Ishikawa (cell line): ENCODE measurements at regions not wholly inside any gene's neighbourhood (a gene's known extent, or its start where the extent isn't known, plus 50 kb on each side); places are given as distances from the start of the nearest gene placed in this dataset.

ENCODE experiments used
- CEBPB ChIP-seq: IDR thresholded peaks from 2 replicates; pipeline ENCODE4 v1.6.1; 2012
- CREB1 ChIP-seq: IDR thresholded peaks from 2 replicates; pipeline ENCODE4 v1.6.1; 2012; ENCODE audit warnings: low read depth
- EGR1 ChIP-seq: IDR thresholded peaks from 2 replicates; pipeline ENCODE4 v1.6.1; 2012
- EP300 ChIP-seq: IDR thresholded peaks from 2 replicates; pipeline ENCODE4 v1.6.1; 2012; ENCODE audit warnings: borderline replicate concordance
- FOXM1 ChIP-seq: IDR thresholded peaks from 2 replicates; pipeline ENCODE4 v1.6.1; 2012; ENCODE audit warnings: low read depth, borderline replicate concordance
- MAX ChIP-seq: IDR thresholded peaks from 2 replicates; pipeline ENCODE4 v1.6.1; 2012
- NFIC ChIP-seq: IDR thresholded peaks from 2 replicates; pipeline ENCODE4 v1.6.1; 2012
- RAD21 ChIP-seq: IDR thresholded peaks from 2 replicates; pipeline ENCODE4 v1.6.1; 2012; ENCODE audit warnings: low read depth
- REST ChIP-seq: IDR thresholded peaks from 2 replicates; pipeline ENCODE4 v1.6.1; 2012; ENCODE audit warnings: low read depth, mild to moderate bottlenecking
- TAF1 ChIP-seq: IDR thresholded peaks from 2 replicates; pipeline ENCODE4 v1.6.1; 2012; ENCODE audit warnings: low read depth, mild to moderate bottlenecking
- TCF12 ChIP-seq: IDR thresholded peaks from 2 replicates; pipeline ENCODE4 v1.6.1; 2012; ENCODE audit warnings: low read depth
- TEAD4 ChIP-seq: IDR thresholded peaks from 2 replicates; pipeline ENCODE4 v1.6.1; 2012
- USF1 ChIP-seq: IDR thresholded peaks from 2 replicates; pipeline ENCODE4 v1.6.1; 2012
- YY1 ChIP-seq: IDR thresholded peaks from 2 replicates; pipeline ENCODE4 v1.6.1; 2012; ENCODE audit warnings: low read depth
- ZBTB7A ChIP-seq: IDR thresholded peaks from 2 replicates; pipeline ENCODE4 v1.6.1; 2012; ENCODE audit warnings: low read depth

GRCh38 chr13:39811696-39812095 lies 156.2 kb downstream of the COG6 start:
- no peak for TF ChIP-seq EGR1
- TF ChIP-seq CREB1 = no peak
- no peak for TF ChIP-seq FOXM1
- no peak for TF ChIP-seq ZBTB7A
- TF ChIP-seq TCF12 = no peak
- TF ChIP-seq YY1 = no peak

- TF ChIP-seq ZBTB7A (no peak), CEBPB (no peak), TAF1 (no peak), MAX (no peak), NFIC (no peak), TCF12 (no peak), TEAD4 (no peak), EP300 (no peak), CREB1 (no peak)
These were observed 160.1 kb downstream of the COG6 start for GRCh38 chr13:39815345-39816111.

GRCh38 chr13:39816936-39817335 lies 161.5 kb downstream of the COG6 start:
- TF ChIP-seq EGR1 (no peak), REST (no peak), YY1 (no peak), MAX (no peak), NFIC (no peak), USF1 (no peak), TAF1 (no peak), TEAD4 (no peak), ZBTB7A (no peak), CEBPB (no peak), EP300 (no peak), TCF12 (no peak), FOXM1 (no peak), CREB1 (no peak)

GRCh38 chr13:39818953-39819352 lies 163.5 kb downstream of the COG6 start:
- TF ChIP-seq USF1 = no peak
- no peak for TF ChIP-seq NFIC
- no peak for TF ChIP-seq ZBTB7A
- TF ChIP-seq YY1 = no peak
- no peak for TF ChIP-seq TEAD4
- no peak for TF ChIP-seq TCF12
- TF ChIP-seq RAD21 = no peak

GRCh38 chr13:39820606-39821005 lies 165.1 kb downstream of the COG6 start:
- no peak for TF ChIP-seq NFIC
- TF ChIP-seq TCF12 = no peak
- TF ChIP-seq RAD21 = no peak
- TF ChIP-seq EP300 = no peak
- TF ChIP-seq USF1 = no peak
- no peak for TF ChIP-seq REST
- no peak for TF ChIP-seq EGR1
- TF ChIP-seq TEAD4 = no peak
- no peak for TF ChIP-seq CREB1
- no peak for TF ChIP-seq YY1
- TF ChIP-seq TAF1 = no peak
- TF ChIP-seq MAX = no peak
- no peak for TF ChIP-seq ZBTB7A
- TF ChIP-seq FOXM1 = no peak
- no peak for TF ChIP-seq CEBPB
